Common myeloid progenitor, CD34-positive (primary cell): ENCODE measurements at regions not wholly inside any gene's neighbourhood (a gene's known extent, or its start where the extent isn't known, plus 50 kb on each side); places are given as distances from the start of the nearest gene placed in this dataset.

Experiments used
- CTCF ChIA-PET: fragments of 350-600 bp; sonication (Branson Sonifier 250); formaldehyde crosslinking; loops from one replicate; lab custom pipeline; 2021; ENCODE audit warnings: antibody characterized with exemption; lab: Charles Lee
- POLR2A ChIA-PET: fragments of 350-600 bp; sonication (Branson Sonifier 250); formaldehyde crosslinking; loops from one replicate; lab custom pipeline; 2021; ENCODE audit warnings: antibody characterized with exemption; lab: Charles Lee
- DNase-seq, 3 donors: peaks; one replicate each; pipeline versions ENCODE4 v3.0.0 to v3.0.0-alpha.2; 2013
- H3K27ac ChIP-seq, 2 experiments: 1 replicate in 1 of 2; 2 replicates in 1 of 2; pipeline ENCODE4 v1.7.0; 2013; ENCODE audit warnings: inconsistent platforms in 2 of 2, low read length in 2 of 2, mild to moderate bottlenecking in 2 of 2, low read depth in 1 of 2, moderate library complexity in 1 of 2; ENCODE audit not compliant: severe bottlenecking in 2 of 2, insufficient read depth in 1 of 2, poor library complexity in 1 of 2
- H3K27me3 ChIP-seq, 5 experiments: replicated peaks in 2 of 5; 1 replicate in 3 of 5; 2 replicates in 2 of 5; pipeline versions ENCODE4 v1.6.1 to v1.7.0; 2013; ENCODE audit warnings: low read length in 4 of 5, mild to moderate bottlenecking in 2 of 5, moderate library complexity in 2 of 5, inconsistent platforms in 1 of 5; ENCODE audit not compliant: insufficient read depth in 5 of 5, control insufficient read depth in 4 of 5
- H3K36me3 ChIP-seq, 4 experiments: 1 replicate in 2 of 4; 2 replicates in 2 of 4; pipeline versions ENCODE4 v1.6.1 to v1.7.0; 2013; ENCODE audit warnings: low read length in 3 of 4, control low read depth in 1 of 4, mild to moderate bottlenecking in 1 of 4; ENCODE audit not compliant: control insufficient read depth in 4 of 4, insufficient read depth in 4 of 4
- H3K4me1 ChIP-seq, 4 experiments: 1 replicate in 3 of 4; 2 replicates in 1 of 4; pipeline versions ENCODE4 v1.6.1 to v1.7.1; 2013; ENCODE audit warnings: low read length in 3 of 4, mild to moderate bottlenecking in 3 of 4, control low read depth in 1 of 4, inconsistent platforms in 1 of 4, moderate library complexity in 1 of 4; ENCODE audit not compliant: control insufficient read depth in 4 of 4, insufficient read depth in 4 of 4; ENCODE audit errors: control extremely low read depth in 1 of 4
- H3K4me3 ChIP-seq, 7 experiments: 1 replicate in 4 of 7; 2 replicates in 3 of 7; pipeline versions ENCODE4 v1.5.1 to v1.7.0; 2013; ENCODE audit warnings: mild to moderate bottlenecking in 7 of 7, low read length in 6 of 7, moderate library complexity in 6 of 7, inconsistent platforms in 2 of 7, low read depth in 2 of 7, control low read depth in 1 of 7; ENCODE audit not compliant: insufficient read depth in 4 of 7, control insufficient read depth in 1 of 7; ENCODE audit errors: extremely low read depth in 1 of 7
- H3K9me3 ChIP-seq, 5 experiments: 1 replicate in 4 of 5; 2 replicates in 1 of 5; pipeline versions ENCODE4 v1.6.1 to v1.7.1; 2013; ENCODE audit warnings: low read length in 4 of 5, mild to moderate bottlenecking in 2 of 5, inconsistent platforms in 1 of 5, low read depth in 1 of 5, moderate library complexity in 1 of 5; ENCODE audit not compliant: control insufficient read depth in 4 of 5, insufficient read depth in 2 of 5; ENCODE audit errors: control extremely low read depth in 1 of 5
- WGBS: methylation state at CpG from one replicate; pipeline ENCODE4 v1.1.5; 2013; ENCODE audit not compliant: insufficient coverage; 5-methylcytosine and 5-hydroxymethylcytosine counted together

DNA sequence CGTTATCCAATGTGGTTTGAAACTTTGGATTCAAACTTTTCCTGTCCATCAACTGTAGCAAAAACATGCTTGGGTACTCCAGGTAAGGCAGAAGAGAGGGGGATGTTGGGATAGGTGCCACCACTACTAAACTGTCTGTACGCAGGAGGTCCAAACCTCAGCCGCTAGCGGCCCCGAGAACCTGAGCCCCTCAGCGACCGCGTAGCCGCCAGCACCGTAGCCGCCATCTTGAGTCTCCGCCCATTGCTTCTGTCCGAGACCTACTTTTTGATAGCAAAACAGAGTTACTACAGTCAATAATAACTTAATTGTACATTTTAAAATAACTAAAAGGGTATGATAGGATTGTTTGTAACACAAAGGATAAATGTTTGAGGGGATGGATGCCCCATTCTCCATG, 119.9 kb upstream of the GRID2 start:
- no peaks in the 10 kb centered on the region for H3K36me3 ChIP-seq
- no peaks in the 10 kb centered on the region for H3K27me3 ChIP-seq
- CTCF ChIA-PET = no interaction called here
- no peak overlapping the region for H3K27ac ChIP-seq
- no peak for DNase-seq
- POLR2A ChIA-PET = no interaction called here
- 97% methylated on average over 5 of the region's 13 CpGs for WGBS
- H3K9me3 ChIP-seq = peaks cover 0 to 5% (median 0%) of the 10 kb centered on the region in 5 experiments
- no peak overlapping the region for H3K4me3 ChIP-seq
- H3K4me1 ChIP-seq = no peaks in the 10 kb centered on the region

DNA sequence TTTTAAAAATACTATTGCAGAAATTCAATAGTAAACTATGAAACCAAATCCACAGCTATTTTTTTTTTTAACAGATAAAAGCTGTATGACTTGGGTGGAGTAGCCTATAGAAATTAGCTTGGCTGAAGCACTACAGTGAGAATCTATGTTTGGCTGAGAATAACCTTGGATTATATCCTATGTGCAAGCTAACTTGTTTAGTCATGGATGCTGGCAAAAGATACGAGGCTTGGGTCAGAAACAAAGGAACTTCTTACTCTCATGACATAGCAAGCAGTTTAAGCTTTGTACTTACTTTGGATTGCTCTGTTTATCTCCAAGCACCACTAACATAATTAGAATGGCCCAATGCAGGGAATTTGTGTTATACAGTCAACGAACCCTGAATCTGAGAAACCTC, 119.2 kb upstream of the GRID2 start:
- H3K4me3 ChIP-seq = no peak overlapping the region
- no peaks in the 10 kb centered on the region for H3K27me3 ChIP-seq
- no CpG with 5 or more reads among the region's 2 CpGs for WGBS
- H3K9me3 ChIP-seq = peaks cover 0 to 5% (median 0%) of the 10 kb centered on the region in 5 experiments
- CTCF ChIA-PET = no interaction called here
- H3K27ac ChIP-seq = no peak overlapping the region
- H3K4me1 ChIP-seq = no peaks in the 10 kb centered on the region
- no peak for DNase-seq
- POLR2A ChIA-PET = no interaction called here
- no peaks in the 10 kb centered on the region for H3K36me3 ChIP-seq

DNA sequence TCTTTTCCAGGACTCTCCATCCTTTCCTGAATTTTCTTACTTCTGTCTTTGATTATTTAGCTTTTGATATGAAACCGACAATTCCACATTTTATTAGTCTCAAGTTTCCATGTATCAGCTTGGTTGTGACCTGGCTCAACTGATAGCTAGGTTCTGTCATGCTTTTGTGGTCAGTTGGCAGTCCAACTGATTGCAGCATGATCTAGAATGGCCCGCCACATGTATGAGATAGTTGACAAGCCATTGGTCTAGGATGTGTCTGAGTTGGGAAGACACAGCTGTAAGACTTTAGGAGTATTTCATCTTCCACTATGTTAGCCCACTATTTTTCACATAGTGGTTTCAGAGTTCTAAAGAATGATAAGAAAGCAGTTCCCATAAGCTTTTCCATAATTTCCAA, 117.5 kb upstream of the GRID2 start:
- H3K4me1 ChIP-seq = no peaks in the 10 kb centered on the region
- no peak for DNase-seq
- ChIA-PET CTCF (no interaction called here), POLR2A (no interaction called here)
- WGBS = no CpG with 5 or more reads among the region's 2 CpGs
- H3K27ac ChIP-seq = no peak overlapping the region
- H3K27me3 ChIP-seq = no peaks in the 10 kb centered on the region
- peaks cover 0 to 5% (median 2%) of the 10 kb centered on the region in 5 experiments for H3K9me3 ChIP-seq
- no peaks in the 10 kb centered on the region for H3K36me3 ChIP-seq
- H3K4me3 ChIP-seq = no peak overlapping the region

DNA sequence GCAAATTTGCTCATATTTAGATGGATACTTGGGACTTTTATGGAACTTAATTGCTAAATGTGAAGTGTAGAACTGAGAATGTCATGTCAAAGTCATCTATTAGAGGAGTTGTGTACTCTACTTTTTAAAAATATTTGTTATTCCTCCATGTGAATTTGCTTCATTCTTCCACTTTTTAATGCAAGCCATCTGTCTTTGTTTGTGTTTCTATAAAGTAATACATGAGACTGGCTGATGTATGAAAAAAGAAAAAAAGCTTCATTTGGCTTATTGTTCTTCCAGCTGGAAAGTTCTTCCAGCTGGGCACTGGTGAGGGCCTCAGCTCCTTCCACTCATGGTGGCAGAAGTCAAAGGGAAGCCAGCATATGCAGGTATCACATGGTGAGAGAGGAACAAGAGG, 114.6 kb upstream of the GRID2 start:
- no peak overlapping the region for H3K27ac ChIP-seq
- DNase-seq = no peak
- peaks cover 0 to 2% (median 0%) of the 10 kb centered on the region in 5 experiments for H3K9me3 ChIP-seq
- H3K4me3 ChIP-seq = no peak overlapping the region
- POLR2A ChIA-PET = no interaction called here
- no peaks in the 10 kb centered on the region for H3K4me1 ChIP-seq
- CTCF ChIA-PET = no interaction called here
- H3K27me3 ChIP-seq = no peaks in the 10 kb centered on the region
- no peaks in the 10 kb centered on the region for H3K36me3 ChIP-seq

DNA sequence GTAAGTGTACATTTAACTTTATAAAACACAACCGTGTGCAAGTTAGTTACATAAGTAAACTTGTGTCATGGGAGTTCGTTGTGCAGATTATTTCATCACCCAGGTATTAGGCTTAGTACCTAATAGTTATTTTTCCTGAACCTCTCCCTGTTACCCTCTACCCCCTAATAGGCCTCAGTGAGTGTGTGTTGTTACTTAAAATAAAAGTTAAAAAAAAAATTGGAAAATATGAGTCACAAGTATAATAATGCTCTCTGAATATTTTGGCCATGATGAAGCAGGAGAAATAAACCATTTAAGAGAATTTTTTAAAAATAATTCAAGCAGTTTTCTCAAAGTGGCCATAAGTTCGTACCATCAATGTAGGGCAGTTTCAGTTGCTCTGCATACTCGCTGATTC, 105.1 kb upstream of the GRID2 start:
- no peaks in the 10 kb centered on the region for H3K27me3 ChIP-seq
- ChIA-PET CTCF (interaction anchor here (0.6 kb wide), 1 partner anchor 1110 kb away, joined by 3 read pairs; no protein-coding TSS in a partner anchor), POLR2A (no interaction called here)
- no peak for DNase-seq
- no peaks in the 10 kb centered on the region for H3K4me1 ChIP-seq
- H3K36me3 ChIP-seq = no peaks in the 10 kb centered on the region
- H3K4me3 ChIP-seq = no peak overlapping the region
- no peak overlapping the region for H3K27ac ChIP-seq
- no peaks in the 10 kb centered on the region for H3K9me3 ChIP-seq
- no CpG with 5 or more reads among the region's 4 CpGs for WGBS

DNA sequence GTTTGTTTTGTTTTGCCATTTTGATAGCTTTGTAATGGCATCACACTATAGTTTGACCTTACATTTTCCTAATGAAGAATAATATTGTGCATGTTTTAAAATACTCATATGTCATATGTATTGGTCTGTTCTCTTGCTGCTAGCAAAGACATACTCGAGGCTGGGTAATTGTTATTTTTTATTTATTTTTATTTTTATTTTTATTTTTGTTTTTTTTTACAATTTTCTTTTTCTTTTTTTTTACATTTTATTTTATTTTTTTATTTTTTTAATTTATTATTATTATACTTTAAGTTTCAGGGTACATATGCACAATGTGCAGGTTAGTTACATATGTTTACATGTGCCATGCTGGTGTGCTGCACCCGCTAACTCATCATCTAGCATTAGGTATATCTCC, 104.6 kb upstream of the GRID2 start:
- POLR2A ChIA-PET = no interaction called here
- Histone ChIP-seq H3K36me3 (no peaks in the 10 kb centered on the region), H3K9me3 (no peaks in the 10 kb centered on the region), H3K27me3 (no peaks in the 10 kb centered on the region), H3K27ac (no peak overlapping the region), H3K4me1 (no peaks in the 10 kb centered on the region), H3K4me3 (no peak overlapping the region)
- no CpG with 5 or more reads among the region's 2 CpGs for WGBS
- no peak for DNase-seq
- CTCF ChIA-PET = interaction anchor here (0.6 kb wide), 1 partner anchor 1111 kb away, joined by 3 read pairs; no protein-coding TSS in a partner anchor

DNA sequence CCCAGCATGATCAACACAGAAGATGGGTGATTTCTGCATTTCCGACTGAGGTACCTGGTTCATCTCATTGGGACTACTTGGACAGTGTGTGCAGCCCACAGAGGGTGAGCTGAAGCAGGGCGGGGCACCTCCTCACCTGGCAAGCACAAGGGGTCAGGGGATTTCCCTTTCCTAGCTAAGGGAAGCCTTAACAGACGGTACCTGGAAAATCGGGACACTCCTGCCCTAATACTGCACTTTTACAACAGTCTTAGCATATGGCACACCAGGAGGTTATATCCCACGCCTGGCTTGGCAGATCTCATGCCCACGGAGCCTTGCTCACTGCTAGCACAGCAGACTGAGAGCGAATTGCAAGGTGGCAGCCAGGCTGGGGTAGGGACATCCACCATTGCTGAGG, 92.9 kb upstream of the GRID2 start:
- no peak for DNase-seq
- WGBS = 92% methylated on average over 6 of the region's 7 CpGs

More for the DNA sequence above, 92.9 kb upstream of the GRID2 start:
- CTCF ChIA-PET = no interaction called here
- Histone ChIP-seq H3K9me3 (no peaks in the 10 kb centered on the region), H3K27me3 (no peaks in the 10 kb centered on the region), H3K4me3 (no peak overlapping the region), H3K36me3 (no peaks in the 10 kb centered on the region), H3K27ac (no peak overlapping the region), H3K4me1 (no peaks in the 10 kb centered on the region)
- POLR2A ChIA-PET = no interaction called here
